ENCODE measurements at regions not wholly inside any gene's neighbourhood (a gene's known extent, or its start where the extent isn't known, plus 50 kb on each side); places are given as distances from the start of the nearest gene placed in this dataset.
"Not testable (repeated sequence)": the region's sequence is repeated elsewhere in the genome, so short reads cannot be mapped to it uniquely, and the experiment has no call there.

DNA sequence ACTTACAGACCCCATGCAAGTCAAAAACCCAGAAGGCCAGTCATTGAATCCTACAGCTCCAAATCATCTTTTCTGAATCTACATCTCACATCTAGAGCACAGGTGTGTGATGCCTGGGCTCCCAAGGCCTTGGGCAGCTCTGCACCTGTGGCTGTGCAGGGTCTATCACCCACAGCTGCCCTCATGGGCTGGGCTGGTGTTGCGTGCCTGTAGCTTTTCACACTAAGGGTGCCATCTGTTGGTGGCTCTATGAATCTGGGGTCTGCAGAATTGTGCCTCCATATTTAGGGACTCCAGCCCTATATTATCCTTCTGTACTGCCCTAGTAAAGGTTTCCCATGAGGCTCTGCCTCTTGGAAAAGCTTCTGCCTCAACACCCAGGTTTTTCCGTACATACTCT, 407.6 kb downstream of the TUBA3C start:
- DNase-seq: not testable (repeated sequence)

DNA sequence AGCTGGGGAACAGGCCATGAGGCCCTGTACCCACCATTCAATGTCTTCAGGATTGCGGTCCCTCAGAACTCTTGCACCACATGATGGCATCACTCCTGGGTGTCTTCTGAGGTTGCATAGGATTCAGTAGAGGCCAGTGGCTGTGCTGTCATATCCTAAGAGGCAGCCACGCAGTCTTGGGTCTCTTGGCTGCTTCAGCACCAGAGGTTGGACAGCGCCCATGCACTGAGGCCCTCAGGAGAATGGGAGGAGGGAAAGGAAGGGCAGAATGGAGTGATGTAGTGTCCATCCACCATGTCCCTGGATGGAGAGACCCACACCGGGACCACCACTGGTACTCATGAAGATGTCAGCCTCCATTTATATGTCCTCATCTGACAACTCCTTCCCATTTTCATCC, 439.9 kb downstream of the TUBA3C start:
- DNase-seq: not testable (repeated sequence)

DNA sequence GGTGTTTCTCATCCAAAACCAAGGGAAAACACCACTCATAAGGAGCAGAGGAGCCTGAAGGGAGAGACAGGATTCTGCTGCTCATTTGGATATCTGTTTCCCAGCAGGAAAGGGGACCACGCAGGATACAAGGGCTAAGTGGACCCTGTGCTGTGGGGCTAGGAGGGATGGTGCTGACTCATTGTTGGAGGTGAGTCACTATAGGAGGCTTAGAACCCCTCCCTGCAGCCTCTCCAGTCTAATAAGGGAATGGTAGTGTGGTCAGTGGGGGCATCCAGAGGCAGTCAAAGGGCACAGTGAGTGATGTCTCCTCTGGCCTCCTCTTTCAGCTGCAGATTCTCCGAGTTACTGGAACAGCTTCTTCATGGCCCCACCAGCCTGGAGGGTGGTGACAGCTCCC, 442.3 kb downstream of the TUBA3C start:
- DNase-seq: no peak

DNA sequence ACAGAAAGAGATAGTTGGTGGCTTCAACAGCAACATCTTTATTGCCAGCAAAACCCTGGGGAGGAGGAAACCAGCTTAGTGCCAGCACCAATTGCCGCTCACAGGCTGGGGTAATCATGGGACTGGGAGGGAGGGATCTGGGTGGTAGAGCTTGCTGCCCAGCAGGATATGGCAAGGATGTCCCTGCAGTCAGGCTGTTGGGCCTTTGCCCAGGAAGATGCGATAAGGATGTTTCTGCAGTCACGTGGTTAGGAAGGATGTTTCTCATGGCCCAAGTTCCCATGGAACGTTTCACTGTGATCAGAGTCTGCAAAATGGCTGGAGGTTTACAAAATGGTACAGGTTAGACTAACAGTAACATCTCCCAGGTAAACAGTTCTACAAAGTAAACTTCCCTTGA, 443.5 kb downstream of the TUBA3C start:
- DNase-seq: not testable (repeated sequence)

DNA sequence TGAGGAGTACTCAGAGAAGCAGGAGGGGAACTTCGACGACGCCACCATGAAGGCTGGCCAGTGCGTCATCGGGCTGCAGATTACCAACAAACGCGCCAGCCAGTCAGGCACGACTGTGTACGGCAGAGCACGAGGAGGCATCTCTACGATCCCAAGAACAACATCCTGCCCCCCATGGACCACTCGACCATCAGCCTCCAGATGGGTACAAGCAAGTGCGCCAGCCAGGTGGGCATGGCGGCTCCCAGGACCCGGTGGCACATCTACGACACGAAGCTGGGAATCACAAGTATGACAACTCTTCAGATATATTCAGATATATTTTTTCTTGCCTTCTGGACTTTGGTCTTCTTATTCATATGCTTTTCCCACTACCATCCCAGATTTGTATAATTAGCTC, 454.5 kb downstream of the TUBA3C start:
- not testable (repeated sequence) for DNase-seq

DNA sequence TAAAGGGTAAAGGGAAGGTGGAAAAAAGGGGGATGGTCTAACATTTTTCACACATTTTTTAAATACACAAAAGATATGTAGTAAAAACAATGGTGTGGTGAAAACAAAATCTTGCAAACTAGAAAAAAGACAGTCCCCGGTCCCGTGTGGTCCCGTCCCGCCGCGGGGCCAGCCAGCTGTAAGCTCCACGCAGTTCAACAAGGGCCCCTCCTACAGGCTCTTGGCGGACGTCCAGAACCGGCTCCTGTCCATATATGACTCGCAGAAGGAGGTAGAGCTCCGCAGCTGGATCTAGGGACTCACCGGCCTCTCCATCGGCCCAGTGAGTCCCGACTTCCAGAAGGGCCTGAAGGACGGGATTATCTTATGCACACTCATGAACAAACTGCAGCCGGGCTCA, 455.1 kb downstream of the TUBA3C start:
- DNase-seq: not testable (repeated sequence)

DNA sequence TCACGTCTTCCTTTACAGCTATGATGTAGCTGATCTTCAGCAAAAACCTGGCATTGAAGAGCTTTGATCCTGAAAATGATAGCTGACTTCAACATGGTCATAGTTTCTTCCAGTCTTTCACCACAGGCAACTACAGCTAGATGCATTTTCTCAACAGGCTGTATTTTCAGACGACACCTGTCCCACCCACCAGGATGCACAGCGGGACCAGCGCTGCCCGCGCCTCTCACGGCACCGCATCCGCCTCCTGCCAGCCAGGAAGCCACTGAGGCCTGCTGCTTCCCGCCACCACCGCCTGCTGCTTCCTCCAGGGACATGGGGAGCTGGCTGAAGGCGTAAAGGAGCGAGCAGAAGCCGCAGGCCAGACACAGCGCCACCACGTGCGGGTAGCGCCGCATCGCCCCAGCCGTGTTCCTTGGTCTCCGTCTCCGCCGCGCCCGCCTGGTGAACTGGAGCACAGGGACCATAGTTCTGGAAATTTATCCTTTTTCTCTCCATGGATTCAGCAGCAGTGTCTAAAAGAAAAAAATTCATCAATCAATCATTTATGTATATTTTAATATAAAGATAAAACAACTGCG, 456.3 kb downstream of the TUBA3C start:
- not testable (repeated sequence) for DNase-seq

DNA sequence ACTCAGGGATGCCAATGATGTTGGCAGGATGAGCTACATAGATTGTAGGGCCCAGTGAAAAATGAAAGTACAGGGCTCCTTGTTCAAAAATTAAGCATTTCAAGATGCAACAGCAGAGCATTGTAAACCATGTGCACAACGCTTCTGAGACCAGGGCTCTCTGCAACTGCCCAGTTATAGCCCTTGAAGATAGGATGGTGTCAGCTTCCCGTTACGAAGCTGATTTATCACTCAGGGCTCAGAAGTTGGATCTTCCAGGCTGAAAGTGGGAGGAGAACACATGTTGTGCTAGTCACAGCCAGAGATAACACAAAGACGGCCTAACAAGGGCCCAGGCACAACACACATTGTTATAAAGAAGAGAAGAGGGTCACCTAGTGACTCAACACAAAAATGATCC, 466.7 kb downstream of the TUBA3C start:
- DNase-seq: no peak

DNA sequence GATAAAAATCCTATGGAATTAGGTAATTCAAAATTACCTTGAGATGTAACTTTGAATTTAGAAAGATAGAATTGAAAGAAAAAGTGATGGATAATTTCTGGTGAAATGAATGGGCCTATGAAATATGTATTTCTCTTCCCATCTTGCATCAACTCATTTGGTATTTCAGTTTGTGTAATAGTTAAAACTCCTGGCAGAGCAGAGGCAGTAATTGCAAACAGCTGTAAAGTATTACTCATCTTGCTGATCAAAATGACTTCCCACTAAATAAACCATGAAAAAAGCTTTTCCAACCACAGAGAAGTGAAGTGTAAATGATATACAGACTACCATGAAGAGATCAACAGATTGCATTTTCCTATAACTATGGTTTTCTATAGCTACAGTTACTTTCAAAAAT, 471.0 kb downstream of the TUBA3C start:
- DNase-seq: not testable (repeated sequence)

DNA sequence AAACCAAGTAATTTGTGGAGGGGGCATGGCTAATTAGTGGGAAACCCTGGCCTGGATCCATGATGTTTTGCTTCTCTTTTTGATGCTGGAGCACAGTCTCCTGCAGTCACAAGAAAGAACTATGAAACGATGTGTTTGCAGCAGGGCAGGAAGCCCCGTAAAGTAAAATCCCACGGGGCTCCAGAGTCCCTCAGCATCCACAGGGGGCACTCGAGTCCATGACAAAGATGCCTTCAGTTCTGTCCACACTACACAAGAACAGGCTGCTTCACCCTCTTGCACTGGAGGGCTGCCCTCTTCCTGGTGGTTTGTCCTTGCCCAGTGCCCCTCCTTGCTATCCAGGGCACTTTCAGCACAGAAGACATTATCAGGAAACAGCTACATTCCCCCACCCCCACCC, 475.1 kb downstream of the TUBA3C start:
- DNase-seq: not testable (repeated sequence)

DNA sequence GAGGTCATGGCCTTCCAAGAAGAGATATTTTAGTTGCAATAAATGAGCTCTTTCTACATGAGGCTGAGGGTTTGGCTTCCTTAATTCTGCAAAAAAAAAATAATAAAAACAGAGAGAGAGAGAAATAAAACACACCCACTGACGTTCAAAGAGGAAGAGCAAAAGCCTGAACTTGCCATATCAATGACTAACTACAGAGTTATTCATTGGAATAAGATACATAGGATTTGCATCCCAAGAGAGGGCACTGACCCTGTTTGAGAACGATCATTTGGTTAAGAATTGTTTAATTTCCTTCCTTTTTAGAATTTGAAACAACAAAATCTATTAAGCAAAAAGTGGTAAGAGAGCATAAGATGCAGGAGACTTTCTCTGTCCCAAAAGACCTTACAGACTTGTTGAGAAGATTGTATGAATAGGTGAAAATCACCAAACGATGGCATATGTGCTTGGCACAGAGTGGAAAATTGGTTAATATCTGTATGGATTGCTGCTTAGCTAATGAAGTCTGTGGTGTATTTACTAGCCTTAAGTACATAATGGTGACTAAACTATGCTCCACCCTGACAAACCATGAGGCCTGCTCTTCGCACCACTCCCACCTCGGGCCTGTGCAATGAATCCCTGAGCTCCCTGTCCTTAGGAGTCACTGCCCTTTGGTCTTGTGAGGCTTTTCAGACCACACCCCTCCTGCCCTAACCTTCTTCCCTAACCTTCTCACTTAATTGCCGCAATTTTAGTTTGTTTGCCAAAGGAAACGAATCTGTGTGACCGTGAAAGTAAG, 479.0 kb downstream of the TUBA3C start:
- DNase-seq: not testable (repeated sequence)

DNA sequence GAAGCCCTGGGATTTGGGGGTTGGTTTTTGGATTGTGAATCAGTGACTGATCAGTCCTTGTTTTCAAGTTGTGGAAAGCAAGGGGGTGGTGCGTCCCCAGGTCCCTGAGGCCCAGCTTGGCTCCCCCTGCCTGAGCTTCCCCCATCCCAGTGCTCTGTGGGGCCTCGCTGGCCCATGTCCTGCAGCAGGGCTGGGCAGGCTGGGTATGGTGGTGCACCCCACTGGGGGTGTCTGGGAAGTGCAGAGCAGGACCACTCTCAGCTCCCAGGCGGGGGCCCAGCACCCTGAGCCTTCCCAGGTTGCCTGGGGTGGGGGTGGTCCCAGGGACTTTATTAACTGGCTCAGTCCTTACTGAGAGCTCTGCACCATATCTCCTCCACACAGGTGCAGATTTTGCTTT, 483.3 kb downstream of the TUBA3C start:
- not testable (repeated sequence) for DNase-seq

DNA sequence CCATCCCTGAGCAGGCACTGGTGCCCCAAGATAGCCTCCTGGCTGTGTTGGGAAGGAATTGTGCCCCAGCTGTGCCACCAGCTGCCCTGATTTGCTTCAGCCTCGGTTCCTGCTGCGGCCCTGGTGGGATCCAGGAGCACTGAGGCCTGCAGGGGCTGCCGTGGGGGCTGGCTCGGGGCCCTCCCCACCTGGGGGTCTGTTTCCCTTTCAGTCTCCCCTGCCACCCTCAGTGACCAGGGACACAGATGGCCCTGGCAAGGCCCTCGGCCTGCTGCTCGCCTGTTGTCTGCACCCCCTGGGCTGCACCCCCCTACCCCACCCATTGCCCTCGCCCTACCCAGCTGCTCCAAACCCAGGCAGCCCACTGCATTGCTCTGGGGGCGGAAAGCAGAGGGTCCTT, 483.8 kb downstream of the TUBA3C start:
- not testable (repeated sequence) for DNase-seq

DNA sequence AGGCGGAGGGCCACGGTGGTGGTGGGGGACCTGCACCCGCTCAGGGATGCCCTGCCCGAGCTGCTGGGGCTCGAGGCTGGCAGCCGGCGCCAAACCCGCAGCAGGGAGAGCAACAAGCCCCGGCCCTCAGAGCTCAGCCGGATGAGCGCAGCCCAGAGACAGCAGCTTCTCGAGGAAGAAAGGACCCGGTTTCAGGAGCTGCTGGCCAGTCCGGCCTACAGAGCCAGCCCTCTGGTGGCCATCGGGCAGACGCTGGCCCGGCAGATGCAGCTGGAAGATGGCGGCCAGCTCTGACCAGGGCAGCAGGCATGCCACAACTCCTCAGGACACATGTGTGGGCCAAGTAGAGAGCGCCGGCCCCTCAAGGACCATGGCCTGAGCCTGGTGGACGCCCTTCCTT, 484.4 kb downstream of the TUBA3C start:
- not testable (repeated sequence) for DNase-seq

DNA sequence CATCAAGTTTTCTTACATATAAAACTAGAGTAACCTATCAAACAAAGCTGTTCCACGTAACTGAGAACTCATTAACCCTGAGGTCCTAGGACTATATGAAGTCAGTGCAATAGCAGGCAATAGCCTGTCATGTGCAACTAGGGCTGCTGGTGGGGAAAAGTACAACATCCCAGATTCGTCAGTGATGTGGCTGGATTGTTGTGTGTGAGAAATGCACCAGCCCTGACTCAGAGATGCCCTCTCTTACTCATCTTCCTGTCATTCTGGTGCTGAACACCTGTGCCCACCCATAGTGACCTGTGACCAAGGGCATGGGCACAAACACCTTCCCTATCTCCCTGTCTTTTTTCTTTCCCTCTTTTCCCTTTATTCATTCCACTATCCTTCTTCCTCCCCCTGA, 504.2 kb downstream of the TUBA3C start:
- DNase-seq: not testable (repeated sequence)

DNA sequence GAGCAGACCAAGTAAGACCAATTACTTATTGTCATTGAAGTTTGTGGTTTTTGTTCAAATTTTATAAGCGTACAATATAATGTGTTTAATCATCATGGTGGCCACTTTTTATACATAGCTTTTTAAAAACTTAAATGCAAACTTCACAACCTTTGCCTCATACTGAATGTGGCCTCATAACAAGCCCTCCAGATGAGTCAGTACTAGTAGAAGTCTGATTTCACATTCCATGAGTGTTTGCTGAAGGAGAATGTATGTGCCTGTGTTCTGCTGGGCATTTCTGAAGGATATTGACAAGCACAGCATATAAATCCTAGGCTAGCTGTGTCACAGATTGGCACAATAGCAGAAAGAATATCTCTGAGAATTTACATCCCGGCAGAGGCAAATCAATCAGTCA, 506.4 kb downstream of the TUBA3C start:
- DNase-seq: not testable (repeated sequence)

DNA sequence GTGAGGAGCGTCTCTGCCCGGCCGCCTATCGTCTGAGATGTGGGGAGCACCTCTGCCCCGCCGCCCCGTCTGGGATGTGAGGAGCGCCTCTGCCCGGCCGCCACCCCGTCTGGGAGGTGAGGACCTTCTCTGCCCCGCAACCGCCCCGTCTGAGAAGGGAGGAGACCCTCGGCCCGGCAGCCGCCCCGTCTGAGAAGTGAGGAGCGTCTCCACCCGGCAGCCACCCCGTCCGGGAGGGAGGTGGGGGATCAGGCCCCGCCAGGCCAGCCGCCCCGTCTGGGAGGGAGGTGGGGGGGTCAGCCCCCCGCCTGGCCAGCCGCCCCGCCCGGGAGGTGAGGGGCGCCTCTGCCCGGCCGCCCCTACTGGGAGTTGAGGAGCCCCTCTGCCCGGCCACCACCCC, 507.8 kb downstream of the TUBA3C start:
- not testable (repeated sequence) for DNase-seq

DNA sequence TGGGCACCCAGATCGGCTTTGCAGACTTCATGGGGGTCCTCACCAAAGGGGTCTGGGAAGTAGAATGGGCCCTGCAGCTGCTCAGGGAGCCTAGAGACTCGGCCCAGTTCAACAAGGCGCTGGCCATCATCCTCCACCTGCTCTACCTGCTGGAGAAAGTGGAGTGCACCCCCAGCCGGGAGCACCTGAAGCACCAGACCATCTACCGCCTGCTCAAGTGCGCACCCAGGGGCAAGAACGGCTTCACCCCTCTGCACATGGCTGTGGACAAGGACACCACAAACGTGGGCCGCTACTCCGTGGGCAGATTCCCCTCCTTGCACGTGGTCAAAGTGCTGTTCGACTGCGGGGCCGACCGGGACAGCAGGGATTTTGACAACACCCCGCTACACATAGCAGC, 515.0 kb downstream of the TUBA3C start:
- not testable (repeated sequence) for DNase-seq

DNA sequence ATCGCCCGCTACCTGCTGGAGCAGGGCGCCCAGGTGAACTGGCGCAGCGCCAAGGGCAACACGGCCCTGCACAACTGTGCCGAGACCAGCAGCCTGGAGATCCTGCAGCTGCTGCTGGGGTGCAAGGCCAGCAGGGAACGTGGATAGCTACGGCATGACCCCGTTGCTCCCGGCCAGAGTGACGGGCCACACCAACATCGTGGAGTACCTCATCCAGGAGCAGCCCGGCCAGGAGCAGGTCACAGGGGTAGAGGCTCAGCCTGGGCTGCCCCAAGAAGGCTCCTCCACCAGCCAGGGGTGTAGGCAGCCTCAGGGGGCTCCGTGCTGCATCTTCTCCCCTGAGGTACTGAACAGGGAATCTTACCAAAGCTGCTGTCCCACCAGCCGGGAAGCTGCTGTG, 515.9 kb downstream of the TUBA3C start:
- not testable (repeated sequence) for DNase-seq

DNA sequence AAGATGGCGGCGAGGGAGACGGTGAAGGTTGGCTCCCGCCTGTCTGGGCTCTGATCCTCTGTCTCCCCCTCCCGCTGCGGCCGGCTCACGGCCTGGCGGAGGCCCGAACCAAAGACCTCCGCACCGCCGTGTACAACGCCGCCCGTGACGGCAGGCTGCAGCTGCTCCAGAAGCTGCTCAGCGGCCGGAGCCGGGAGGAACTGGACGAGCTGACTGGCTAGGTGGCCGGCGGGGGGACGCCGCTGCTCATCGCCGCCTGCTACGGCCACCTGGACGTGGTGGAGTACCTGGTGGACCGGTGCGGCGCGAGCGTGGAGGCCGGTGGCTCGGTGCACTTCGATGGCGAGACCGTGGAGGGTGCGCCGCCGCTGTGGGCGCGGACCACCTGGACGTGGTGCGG, 516.5 kb downstream of the TUBA3C start:
- not testable (repeated sequence) for DNase-seq

DNA sequence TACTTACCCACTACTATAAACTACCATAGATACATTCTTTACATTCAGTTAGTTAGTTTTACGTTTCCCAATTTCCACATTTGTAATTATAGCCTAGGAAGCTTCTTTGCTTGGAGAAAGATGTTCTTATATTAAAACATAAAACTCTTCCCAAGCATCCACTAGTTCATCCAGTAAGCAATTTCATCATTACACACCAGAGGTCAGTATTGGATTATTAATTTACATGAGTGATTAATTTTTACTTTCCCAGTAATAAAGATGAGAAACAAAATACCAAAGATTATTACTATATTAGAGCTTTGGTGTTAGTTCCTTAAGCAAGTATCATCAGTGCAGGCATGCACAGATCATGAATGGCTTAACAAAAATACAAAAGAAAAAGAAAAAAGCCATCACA, 518.4 kb downstream of the TUBA3C start:
- DNase-seq: not testable (repeated sequence)

DNA sequence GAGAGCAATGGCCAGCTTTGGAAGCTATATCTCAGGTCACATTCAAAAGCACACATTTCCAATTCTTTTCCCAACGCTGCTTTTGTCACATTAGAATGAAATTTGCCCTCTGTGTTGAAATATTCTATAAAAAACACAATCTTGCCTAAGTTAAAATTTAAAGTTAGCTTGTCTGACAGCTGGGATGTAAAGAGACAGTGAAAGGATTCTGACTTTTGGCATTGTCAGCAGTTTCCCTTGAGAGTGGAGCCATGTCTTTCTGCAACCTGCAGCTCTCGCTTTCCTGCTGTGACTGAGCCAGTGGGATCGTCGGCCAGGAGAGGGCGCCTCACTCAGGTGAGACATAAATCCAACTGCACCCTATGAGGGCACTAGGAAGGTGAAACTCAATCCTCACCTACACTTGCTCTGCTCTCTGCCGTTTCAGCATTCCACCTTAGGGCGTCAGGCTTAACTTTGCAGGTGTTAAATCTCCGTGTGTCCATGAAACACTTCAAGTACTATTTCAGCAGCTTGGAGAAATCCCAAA, 537.9 kb downstream of the TUBA3C start:
- peak; percentile 35 for DNase-seq

DNA sequence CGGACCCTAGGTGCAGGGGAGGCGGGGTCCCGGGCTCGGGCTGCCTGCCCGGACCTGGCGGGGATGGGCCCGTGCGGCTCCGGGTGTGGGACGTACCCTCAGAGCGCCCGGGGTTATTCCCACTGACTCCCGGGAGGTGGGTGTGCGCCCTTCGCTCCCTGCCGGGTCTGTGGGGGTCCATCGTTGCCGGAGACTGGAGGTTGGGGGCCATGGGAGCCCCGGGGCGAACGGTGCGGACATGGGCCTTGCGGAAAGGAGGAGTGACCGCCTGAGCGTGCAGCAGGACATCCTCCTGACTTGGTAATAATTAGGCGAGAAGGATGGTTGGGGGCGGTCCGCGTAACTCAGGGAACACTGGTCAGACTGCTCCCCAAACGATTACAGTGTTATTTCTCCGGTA, 552.7 kb downstream of the TUBA3C start:
- DNase-seq: not testable (repeated sequence)

DNA sequence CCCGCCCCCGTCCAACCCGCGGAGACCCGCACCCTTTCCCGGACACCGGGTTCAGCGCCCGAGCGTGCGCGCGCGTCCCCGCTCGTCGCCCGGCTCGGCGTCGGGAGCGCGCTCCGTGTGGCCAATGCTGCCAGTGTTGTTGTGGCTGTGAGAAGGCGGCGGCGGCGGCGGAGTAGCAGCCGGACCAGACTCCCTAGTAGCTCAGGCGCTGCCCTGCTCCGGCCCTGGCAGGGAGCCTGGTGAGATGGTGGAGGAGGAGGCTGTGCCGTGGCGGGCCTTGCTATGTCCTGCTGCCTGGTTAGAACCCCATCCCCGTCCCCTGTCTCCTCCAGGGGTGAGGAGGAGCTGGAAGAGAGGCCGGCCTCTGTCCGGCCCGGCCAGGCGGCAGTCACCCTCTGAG, 553.2 kb downstream of the TUBA3C start:
- DNase-seq: no peak
